HuH-7.5 (cell line): ENCODE measurements at regions not wholly inside any gene's neighbourhood (a gene's known extent, or its start where the extent isn't known, plus 50 kb on each side); places are given as distances from the start of the nearest gene placed in this dataset.
"Not testable (repeated sequence)": the region's sequence is repeated elsewhere in the genome, so short reads cannot be mapped to it uniquely, and the experiment has no call there.

Experiments used
- DNase-seq: peaks from one replicate; pipeline ENCODE4 v3.0.0; 2011; ENCODE audit warnings: low spot score

DNA sequence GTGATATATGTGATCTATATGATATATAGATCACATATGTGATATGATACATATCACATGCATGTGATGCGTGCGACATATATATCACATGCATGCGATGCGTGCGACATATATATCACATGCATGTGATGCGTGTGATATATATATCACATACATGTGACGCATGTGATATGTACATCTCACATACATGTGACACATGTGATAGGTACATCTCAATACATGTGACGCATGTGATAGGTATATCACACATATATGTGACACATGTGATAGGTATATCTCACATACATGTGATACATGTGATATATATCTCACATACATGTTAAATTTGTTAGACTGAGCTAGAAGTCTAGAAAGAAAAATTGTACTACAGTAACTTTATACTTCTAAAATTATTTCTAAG lies 1095.9 kb downstream of the EFNA5 start:
- no peak for DNase-seq

DNA sequence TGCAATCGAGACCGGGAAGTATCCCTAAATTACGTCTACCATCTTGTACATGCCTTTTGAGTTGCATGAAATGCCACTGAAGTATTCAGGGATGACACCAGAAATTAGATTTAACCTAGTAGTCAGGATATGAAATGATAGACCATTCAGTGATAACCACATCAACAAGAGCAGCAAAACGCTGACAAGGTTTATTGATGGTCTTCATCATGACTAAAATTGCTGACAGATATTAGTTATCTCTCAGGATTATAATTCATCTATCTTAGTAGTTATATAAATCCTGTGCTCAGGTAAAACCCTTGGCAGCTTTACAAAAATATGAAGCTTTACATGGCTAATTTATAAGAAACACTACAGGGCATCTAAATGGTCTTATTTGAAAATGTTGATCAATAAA lies 1104.7 kb downstream of the EFNA5 start:
- no peak for DNase-seq

DNA sequence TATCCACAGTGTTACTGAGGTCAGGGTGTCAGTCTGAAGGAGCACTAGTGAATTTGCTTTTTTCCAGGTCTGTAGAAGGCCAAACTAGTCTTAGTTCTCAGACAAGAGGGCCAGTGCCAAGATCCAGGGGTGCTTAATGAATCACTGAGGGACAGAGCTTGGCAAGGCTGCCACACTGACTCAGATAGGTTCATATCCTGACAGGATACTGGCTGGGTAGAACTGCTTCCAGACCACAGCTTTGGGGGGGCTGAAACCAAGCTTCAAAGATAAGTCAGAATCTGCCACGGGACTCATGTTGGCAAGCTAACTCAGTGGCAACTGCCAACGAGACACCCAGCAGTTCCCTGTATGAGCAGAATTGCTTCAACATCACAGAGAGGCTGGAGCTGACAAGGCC lies 1125.4 kb downstream of the EFNA5 start:
- no peak for DNase-seq

- DNase-seq: no peak
Observed at GRCh38 chr5:106543330-106543729, 1127.4 kb downstream of the EFNA5 start.

DNA sequence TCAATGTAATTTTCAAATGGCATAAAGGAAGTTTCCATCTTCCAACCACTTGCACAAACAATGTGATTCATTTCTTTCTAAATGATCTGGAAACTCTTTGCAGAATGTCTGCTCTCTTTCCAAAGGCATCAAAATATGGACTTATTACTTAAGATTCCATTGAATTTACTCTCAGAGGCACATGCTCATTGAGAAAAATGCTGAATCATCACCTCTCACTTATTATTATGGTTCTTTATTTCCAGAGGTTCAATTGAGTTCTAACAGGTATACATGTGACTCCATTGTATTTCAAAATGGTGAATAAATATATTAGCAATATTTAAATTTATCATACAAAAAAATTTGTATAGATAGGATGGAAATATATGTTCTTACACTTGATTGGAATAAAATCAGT lies 1140.6 kb downstream of the EFNA5 start:
- DNase-seq: no peak

- DNase-seq: no peak
Observed at GRCh38 chr5:106525438-106525837, 1145.3 kb downstream of the EFNA5 start.

DNA sequence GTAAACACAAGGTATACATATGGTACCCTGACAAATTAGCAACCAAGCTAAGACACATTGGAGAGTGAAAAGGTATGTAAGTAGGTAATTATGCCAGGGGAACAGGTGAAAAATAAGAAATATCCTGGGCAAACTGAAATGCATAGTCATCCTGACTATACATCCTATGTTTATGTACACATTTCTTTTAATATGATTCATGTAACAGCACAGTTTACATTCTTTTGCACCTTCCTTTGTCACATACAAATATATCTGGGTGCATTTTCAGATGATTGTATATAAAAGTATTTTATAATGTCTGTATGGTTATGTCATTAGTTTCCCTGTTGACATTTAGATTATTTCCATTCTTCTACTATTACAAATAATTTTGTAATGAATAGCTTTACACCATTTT lies 1146.9 kb downstream of the EFNA5 start:
- no peak for DNase-seq

DNA sequence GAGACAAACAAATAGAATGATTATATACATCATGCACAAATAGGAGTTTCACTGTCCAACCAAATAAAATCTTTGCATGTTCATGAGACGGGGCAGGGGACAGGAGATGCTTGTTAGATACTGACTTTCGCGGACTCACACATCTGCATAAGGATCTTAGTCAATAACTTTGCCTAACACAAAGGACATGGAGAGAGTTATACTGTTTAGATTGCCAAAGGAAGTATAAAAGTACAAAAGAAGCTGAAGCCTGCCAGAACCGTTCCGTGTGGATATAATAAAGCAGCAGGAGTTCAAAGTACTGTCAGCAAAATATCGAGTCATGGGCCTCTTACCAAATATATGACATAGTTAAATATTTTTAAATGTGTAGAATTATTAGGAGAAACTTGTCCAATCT lies 1148.4 kb downstream of the EFNA5 start:
- no peak for DNase-seq

- no peak for DNase-seq
Observed at GRCh38 chr5:106521701-106522100, 1149.0 kb downstream of the EFNA5 start.

DNA sequence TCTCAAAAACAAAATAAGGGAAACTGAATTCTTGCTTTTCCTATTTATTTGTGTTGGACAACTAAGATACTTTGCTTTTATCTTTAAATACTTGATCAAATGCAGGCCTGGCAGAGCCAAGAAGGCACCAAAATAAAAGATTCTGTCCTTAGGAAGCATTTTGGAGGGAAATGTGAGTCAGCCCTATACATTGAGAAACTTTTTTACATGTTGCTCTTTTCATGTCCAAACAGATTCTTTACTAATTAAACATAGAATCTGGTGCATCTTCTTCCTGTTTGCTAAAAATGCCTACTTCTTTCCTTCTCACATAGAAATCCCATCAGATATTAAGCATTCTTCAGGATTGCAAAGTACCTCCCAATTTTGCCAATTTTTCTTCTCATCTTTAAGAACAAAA lies 1160.4 kb downstream of the EFNA5 start:
- no peak for DNase-seq

DNA sequence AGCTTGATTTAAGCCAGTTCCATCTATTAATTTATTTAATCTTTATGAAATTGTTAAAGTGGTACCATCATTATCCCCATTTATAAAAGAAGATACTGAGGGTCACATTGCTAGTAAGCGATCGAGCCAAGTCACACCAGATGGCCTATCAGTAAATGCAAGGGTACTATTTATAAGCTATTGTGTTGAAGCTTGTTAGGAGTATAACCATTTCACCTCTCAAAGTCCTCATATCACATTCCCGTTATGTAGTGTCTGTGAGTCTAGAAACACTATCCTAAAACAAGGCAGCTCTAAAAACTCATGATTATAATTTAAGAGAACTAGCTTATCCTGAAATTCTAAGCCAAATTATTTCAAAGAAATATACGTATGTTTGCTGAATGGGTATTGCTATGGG lies 1161.8 kb downstream of the EFNA5 start:
- no peak for DNase-seq

DNA sequence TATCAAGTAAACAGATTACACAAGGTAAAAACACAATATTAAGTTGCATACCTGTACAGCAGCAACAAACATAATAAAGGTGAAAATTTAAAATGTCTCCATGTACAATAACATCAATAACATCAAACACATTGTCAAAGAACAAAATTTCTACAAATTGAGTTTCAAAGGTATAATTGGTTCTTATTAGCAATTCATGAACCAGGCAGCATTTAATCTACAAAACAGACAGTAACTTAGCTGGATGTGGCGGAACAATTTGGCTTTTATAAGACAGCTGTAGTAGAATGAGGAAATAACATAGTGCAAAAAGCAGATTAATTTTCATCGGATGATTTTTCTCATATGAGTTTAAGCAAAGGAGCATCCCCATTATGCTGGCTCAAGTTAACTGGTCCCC lies 1176.8 kb downstream of the EFNA5 start:
- no peak for DNase-seq

DNA sequence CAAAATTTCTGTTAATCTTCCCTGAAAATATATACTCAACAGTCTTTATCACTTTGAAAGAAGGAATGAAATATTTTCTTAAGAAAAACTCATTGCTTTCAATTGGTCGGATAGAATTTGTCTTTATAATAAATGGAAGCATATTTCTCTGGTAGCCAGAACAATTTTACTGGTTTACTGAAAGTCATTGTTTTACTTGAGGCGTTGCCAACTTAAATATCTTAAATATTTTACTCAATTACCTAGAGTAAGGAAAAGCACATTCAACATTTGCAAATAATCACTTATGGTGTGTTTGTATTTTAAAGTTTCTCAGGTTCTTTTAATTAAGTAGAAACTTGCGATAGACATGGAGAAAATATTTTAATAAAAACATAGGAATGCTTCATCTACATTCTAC lies 1181.7 kb downstream of the EFNA5 start:
- no peak for DNase-seq

DNA sequence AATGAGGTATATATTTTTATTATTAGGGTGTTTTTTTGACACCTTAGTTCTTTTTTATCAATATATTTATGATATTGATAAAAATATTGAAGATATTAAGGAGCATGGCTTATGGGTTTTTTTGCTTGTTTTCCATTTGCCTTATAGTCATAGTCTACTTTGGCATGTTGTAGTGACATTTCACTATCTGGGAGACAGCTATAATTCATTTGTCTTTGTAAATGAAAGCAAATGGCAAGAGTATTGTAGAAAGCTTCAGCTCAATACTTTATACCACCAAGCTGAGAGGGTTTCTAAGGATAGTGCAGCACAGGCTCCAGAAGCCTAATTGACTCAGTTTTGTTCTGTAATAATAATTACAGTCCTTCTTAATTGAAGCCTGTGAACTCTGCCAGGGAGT lies 1182.3 kb downstream of the EFNA5 start:
- no peak for DNase-seq

DNA sequence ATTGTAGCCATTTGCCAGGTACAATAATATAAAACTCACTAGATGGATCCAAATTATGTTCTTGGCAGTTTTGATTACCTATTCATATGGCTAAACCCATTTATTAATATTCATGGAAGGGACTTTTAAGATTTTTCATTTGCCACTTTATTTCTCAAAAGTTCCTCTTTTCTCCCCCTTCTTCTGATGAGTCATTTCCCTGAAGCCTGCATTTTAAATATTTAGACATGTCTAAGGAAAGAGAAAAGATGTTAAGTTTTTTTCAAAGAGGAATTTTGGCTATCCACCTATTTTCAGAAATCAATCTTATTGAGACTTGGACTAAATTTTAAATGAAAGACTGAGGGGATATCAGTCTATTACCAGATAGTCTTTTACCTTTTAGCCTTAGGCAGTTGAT lies 1189.4 kb downstream of the EFNA5 start:
- no peak for DNase-seq

DNA sequence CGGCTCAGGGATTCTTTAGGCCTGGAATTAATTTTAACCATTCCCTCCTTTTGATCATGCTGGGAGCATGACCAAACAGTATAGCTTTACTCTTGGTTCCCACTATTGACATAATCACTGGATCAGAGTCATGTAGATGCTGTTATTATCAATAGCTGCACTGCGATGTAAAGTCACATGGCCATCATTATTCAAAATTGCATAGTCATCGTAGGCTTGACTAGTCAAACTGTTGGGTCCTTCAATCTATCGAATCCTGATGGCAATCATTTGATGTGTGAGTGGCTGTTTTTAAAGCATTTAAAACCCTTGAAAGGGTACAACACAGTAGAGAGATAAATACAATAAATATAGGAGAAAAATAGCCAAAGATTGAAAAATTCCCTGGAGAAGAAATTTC lies 1194.1 kb downstream of the EFNA5 start:
- no peak for DNase-seq

DNA sequence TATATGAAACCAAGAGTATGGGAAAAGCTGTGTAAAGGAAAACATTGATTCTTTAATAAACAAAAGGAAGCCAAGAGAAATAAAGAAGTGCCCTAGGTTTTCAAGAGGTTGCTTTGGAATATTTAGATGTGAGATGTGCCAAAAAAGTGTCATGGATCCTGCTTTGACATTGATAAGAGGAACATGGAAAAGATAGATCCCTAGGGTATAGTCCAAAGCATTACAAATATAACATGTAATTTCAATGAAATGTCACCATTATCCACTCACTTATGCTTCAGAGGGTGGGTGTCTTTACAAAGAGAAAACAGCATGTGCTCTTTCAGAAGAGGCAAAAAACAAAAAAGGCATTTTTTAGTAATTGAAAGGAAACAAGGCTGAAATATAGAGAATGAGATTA lies 1196.7 kb downstream of the EFNA5 start:
- no peak for DNase-seq

DNA sequence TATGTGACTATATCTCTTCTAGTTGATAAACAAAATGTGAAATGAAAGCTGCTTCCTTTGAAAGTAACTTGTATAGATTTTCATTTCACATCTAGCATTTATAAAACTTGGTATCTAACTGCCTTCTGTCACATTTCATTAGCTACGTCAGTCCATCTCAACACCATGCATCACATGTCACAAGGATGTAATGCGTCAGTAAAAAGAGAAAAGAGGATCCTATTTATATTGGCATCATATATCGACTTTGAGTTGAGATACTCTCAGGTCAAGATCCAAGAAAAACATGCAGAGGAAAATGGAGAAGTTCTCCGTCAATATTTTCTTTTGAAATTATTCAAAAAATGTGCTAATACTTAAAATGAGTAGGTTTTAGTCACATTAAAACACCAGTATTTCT lies 1211.2 kb downstream of the EFNA5 start:
- no peak for DNase-seq

DNA sequence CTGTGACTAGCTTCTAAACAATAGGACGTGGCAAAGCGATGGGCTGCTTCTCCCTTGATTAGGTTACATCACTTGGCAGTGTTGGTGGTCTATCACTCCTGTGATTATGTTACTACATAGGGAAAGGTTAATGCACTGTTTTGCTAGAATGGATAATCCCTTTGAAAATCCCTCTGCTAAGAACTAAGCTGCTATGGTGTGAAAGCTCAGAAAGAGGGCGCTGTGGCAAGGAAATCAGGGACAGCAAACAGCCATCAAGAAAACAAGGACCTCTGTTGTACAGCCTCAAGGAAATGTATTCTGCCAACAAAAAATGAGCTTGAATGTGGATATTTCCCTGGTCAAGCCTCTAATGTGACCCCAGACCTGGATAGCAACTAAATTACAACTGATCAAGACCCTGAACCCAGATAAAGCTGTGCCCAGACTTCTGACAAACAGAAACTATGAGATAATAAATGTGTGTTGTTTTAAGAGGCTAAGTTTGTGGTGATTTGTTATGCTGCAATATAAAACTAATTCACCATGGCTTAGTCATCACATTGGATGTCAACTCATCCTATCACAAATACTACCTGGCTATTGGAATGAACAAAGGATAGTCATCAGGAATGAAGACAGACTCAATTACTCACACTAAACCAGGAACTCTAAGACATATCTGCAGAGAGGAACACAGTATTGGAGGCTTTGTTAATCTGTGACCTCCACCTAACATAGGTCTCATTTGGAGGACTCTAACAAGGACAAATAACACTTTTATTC lies 1215.9 kb downstream of the EFNA5 start:
- DNase-seq: no peak

DNA sequence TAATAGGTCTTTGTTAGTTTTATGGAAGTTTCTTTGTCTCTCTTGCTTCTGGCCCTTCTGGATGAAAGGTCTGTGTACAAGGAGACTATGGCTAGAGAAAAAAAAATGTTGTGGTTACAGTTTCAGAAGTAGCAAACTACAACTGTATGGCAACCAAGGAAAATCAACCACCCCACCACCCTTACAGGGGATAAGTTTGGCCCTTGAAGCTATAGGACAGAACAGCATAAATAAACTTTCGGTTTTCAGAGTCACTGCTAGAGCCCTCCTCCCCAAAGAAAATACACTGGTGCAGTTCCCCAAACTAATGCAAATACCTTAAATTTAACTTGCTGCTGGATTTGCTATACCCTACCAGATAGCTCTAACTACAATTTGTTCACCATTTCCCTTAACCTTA lies 1216.7 kb downstream of the EFNA5 start:
- no peak for DNase-seq

DNA sequence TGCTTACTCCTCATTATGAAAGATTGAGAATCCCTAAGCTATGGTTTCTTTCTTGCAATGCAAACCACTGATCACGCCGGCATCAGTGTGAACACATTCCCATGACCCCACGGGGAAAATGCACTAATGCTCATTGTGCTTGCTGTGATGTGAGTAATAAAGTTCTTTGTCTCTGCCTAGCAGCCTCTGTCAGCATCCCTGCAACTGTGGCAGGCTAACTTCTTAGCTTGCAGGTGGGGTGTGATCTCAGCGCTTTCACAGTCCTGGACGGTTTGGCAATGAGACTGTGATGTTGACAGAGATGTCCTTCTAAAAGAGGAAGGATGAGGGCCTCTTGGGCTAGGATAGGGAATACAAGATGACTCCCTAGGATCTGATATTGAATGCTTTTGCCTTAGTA lies 1218.7 kb downstream of the EFNA5 start:
- no peak for DNase-seq

- no peak for DNase-seq
Observed at GRCh38 chr5:106443746-106444145, 1227.0 kb downstream of the EFNA5 start.

DNA sequence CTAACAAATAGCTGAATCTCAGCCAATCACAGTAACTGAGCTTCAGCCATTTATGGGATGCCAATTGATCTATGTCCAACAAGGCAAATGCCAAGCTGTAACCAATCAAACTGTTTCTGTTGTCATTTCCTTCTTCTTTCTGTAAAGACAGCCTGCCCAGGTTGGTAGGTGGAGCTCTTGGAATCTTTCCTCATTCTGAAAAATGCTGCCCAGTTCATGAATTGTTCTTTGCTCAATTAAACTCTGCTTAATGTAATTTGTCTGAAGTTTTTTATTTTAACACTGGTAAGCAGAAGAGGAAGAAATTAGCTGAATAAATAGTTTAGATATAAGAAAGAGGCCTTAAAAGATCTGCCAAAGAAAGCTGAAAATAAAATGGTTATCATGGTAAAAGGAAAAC lies 1235.6 kb downstream of the EFNA5 start:
- no peak for DNase-seq

DNA sequence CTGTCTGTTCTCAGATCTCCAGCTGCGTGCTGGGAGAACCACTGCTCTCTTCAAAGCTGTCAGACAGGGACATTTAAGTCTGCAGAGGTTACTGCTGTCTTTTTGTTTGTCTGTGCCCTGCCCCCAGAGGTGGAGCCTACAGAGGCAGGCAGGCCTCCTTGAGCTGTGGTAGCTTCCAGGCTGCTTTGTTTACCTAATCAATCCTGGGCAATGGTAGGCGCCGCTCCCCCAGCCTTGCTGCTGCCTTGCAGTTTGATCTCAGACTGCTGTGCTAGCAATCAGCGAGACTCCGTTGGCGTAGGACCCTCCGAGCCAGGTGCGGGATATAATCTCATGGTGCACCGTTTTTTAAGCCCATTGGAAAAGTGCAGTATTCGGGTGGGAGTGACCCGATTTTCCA lies 1240.0 kb downstream of the EFNA5 start:
- DNase-seq: not testable (repeated sequence)
